ENCODE measurements at regions not wholly inside any gene's neighbourhood (a gene's known extent, or its start where the extent isn't known, plus 50 kb on each side); places are given as distances from the start of the nearest gene placed in this dataset.
A peak's percentile ranks its signal among the peaks of the same experiment; 100 is the strongest.
"Not testable (repeated sequence)": the region's sequence is repeated elsewhere in the genome, so short reads cannot be mapped to it uniquely, and the experiment has no call there.

DNA sequence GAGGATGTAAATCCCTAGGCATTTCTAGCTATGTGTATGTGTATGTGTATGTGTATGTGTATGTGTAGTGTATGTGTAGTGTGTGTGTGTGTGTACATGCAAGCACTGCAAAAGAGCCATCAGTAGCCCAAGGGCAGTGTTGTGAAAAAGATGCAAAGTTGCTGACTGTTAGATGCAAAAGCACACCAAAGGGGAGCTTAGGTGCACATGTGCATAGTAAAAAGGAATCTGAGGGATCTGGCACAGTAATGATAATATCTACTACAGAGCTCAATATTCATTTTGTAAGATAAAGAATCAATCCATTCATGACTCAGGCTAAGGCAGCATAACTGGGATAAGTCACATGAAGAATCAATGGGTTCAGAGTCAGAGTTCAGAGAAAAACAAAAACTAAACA is 80.2 kb downstream of the TMEM47 start:
- DNase-seq (ENCODE audit: low spot score) = no peak

DNA sequence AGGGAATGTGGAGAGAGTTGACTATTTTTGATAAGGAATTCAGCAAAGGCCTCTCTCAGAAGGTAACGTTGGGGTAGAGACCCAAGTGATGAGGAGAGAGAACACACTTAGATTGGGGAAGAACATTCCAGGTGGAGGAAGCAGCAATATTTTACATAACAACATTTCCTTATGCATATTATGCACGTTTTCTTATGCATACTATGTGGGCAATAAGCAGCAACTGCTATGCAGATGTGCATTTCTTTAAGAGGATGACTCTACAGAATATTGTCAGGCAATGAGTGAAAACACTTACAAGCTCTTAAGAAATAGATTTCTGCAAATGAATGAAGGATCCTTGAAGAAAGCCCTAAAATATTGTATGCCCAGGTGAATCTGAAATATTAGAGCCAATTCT is 91.1 kb downstream of the TMEM47 start:
- no peak for DNase-seq (ENCODE audit: low spot score)

DNA sequence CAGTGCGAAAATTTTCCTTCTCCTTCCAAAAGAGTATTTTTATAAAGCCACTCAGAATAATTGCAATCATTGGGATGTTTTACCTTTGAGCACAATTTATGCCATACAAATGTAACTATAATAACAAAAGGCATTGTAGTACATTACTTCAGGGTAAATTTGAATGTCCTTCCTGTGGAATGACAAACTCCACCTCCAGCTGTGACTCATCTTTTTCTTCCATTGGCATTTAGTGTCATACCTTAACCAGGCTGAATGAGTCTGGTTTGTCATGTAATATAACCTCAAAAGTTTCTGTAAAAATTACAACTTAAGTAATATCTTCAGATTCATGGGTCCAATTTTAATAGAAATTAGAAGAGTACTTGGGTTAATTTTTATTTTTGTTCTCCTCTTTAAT is 93.3 kb downstream of the TMEM47 start:
- no peak for DNase-seq (ENCODE audit: low spot score)

DNA sequence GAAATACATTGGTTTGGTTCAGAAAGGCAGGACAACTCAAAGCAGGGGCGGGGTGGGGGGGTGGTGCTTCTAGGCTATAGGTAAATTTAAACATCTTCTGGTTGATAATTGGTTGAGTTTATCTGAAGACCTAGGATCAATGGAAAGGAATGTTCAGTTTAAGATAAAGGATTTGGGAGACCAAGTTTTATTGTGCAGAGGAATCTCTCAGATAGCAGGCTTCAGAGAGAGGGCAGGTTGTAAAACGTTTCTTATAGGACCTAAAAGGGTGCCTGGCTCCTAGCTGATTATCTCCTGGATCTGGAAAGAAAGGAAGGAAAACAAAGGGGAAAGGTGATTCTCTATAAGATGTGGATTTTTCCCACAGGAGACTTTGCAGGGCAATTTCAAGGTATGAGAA is 94.0 kb downstream of the TMEM47 start:
- no peak for DNase-seq (ENCODE audit: low spot score)

DNA sequence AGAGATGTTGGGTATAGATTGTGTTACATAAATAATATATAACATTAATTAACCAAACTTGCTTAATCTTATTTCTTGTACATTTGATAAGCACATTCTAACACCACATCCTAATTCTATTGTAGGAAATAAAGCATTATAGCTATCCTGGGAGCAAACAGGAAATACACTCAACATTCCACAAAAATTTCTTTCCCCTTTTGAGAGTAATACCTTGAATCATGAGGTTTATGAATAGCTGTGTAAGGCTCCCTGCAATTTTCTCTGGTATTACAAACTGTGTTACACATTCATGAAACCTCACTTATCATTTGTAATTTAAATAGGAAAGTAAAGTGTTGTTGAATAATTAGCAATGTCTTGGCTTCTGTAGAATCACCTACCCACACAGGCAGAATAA is 95.1 kb downstream of the TMEM47 start:
- DNase-seq (ENCODE audit: low spot score) = no peak

DNA sequence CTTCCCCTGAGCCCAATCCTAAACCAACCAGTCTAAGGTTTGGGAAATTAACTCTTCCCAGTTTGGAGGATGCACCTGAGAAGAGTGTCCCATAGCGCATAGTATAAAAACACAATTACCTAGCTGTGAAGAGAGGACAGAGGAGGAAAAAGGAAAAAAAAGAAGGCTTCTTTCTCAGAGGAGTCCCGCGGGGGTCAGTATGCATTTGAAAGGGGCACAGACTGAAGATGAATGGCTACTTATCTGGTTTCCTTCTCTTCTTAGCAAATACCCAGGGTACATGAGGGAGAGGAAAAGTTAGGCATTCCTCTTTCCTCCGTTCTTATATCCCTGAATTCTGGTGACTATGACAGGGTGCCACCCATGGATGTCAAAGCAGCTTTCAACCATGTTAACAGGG is 96.9 kb downstream of the TMEM47 start:
- DNase-seq (ENCODE audit: low spot score) = no peak

DNA sequence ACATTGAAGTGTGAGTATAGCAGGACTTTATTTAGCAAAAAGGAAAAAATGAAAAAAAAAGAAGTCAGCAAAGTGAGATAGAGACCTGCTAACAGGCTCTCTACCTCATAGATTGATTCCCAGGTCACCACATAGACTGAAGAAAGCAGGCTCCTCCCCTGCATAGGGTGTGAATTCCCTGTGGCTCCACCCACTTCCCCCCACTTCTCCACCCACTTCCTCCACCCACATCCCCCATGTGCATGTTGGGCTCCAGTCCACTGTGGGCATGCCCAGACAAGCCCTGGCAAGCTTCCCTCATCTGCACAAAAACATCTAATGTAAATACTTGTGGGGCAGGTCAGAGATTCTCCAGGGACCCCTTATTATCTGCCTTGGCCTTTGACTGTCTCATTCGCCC is 97.8 kb downstream of the TMEM47 start:
- no peak for DNase-seq (ENCODE audit: low spot score)

DNA sequence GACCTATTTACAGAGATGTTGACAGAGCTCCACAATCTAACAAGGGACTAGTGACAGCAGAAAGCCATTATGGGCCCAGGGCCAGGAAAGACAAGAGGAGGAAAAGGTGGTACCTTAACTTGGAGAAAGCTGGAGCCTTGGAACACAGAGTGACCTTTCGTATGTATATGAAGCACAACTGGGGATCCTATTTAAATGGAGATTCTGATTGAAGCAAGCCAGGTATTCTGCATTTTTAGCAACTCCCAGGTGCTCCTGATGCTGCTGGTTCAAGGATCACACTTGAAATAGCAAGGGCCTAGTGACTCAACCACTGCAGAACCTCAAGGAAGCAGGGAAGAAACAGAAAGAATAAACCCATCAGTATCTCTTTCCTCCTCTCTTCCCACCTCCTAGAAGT is 99.4 kb downstream of the TMEM47 start:
- DNase-seq (ENCODE audit: low spot score) = no peak

DNA sequence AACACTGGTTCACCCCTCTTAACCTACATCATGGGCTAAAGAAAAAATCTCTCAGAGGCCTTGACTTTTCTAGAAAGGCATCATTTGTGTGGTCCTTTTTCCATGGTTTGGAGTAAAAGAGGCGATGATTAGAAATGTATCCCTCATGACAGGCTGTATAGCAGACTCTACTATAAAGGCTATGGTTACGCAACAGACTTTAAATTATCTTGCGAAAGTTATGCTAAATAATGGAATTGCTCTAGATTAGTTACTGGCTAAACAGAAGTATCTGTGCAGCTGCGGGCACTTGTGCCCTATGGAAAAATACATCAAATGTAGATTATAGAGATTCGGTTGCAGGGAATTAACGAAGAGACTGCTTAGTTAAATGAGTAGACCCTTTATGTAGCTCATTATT is 101.6 kb downstream of the TMEM47 start:
- DNase-seq (ENCODE audit: low spot score) = no peak

DNA sequence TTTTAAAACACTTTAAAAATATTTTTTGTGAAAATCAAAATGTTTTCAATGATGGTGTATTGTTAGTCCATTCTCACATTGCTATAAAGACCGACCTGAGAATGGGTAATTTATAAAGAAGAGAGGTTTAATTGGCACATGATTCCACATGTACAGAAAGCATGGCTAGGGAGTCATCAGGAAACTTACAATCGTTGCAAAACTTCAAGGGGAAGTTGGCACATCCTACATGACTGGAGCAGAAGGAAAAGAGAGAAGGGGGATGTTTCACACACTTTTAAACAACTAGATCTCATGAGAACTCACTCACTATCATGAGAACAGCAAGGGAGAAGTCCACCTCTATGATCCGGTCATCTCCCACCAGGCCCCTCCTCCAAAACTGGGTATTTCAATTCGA is 110.7 kb downstream of the TMEM47 start:
- no peak for DNase-seq (ENCODE audit: low spot score)

DNA sequence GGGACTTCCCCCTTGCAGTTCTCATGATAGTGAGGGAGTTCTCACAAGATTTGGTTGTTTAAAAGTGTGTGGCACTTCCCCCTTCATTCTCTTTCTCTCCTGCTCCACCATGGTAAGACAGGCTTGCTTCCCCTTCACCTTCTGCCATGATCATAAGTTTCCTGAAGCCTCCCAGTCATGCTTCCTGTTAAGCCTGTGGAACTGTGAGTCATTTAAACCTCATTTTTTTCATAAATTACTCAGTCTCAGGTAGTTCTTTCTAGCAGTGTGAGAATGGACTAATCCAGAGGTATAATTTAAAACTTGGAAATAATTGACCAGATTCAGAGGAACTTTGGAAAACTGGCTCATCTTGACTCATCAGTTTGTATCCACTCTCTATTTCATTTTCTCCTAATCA is 129.0 kb downstream of the TMEM47 start:
- no peak for DNase-seq (ENCODE audit: low spot score)

DNA sequence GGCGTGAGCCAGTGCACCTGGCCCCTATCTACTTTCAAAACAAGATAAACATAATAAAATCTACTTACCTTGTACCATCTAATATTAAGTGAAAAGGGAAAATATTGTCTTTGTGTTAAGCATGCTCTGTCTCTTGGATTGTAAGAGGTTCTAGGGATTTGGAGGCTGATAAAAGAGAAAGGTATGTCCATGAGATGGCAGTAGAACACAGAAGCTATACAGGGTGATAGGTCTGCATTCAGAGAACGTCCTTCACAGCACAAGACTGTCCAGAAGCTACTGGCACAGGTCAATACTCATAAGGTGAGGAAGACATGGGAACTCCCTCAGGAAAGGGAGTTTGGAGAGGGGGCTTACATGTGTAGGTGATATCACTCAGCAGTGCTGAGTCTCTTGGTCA is 135.5 kb downstream of the TMEM47 start:
- peak; percentile 2 for DNase-seq (ENCODE audit: low spot score)

DNA sequence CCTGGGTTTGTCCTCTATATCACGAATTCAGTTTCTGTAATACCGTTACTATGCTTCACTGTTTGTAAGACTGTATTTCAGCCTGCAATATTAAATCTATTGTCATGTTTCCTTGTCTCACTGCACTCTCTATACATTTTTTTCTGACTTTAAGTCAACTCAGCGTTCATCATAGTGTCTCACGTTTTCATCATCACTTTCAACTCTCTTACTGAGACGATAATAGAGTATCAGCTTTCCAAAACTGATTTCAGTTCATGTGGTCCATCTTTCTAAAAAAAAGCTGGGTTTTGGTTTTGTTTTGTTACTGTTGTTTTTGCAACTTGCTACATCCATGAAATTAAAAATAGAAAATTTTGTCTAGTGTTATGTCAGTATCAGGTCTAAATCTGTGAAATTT is 147.7 kb downstream of the TMEM47 start:
- no peak for DNase-seq (ENCODE audit: low spot score)

DNA sequence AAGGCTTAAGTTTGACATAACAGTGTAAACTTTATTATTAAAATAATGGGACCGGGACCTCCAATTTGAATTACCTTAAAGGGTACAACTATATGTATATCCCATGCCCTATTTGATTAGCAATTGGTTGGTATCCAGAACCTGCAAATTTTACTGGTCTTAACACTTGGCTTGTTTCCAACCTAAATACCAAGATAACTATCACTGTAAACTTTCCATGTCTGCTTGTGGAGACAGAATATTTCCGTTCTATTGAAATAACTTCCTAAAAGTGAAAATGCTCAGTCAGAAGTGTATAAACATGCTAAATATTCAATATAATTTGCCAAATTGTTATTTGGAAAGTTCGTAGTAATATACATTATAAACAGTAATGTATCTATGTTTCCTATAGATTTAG is 154.0 kb downstream of the TMEM47 start:
- DNase-seq (ENCODE audit: low spot score) = no peak

DNA sequence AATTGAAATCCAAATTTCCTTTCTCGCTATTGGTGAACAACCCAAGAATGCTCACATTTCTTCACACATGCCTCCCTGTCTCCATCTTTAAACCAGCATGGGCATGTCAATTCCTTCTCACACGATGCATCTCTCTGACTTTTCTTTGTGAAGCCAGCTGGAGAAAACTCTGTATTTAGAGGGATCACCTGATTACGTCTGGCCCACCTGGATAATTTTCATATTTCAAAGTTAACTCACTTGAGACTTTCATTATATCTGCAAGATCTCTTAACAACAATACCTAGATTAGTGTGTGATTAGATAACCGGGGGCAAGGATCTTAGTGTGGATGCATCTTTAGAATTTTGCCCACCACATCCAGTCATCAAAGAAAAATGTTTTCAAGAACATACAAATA is 164.0 kb downstream of the TMEM47 start:
- no peak for DNase-seq (ENCODE audit: low spot score)

DNA sequence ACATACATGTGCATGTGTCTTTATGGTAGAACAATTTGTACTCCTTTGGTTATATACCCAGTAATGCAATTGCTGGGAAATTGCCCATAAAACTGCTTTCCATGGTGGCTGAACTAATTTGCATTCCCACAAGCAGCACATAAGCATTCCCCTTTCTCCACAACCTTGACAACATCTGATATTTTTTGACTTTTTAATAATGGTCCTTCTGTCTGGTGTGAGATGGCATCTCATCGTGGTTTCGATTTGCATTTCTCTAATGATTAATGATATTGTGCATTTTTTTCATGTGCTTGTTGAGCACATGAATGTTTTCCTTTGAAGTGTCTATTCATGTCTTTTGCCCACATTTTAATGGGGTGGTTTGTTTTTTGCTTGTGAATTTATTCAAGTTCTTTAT is 166.0 kb downstream of the TMEM47 start:
- no peak for DNase-seq (ENCODE audit: low spot score)

DNA sequence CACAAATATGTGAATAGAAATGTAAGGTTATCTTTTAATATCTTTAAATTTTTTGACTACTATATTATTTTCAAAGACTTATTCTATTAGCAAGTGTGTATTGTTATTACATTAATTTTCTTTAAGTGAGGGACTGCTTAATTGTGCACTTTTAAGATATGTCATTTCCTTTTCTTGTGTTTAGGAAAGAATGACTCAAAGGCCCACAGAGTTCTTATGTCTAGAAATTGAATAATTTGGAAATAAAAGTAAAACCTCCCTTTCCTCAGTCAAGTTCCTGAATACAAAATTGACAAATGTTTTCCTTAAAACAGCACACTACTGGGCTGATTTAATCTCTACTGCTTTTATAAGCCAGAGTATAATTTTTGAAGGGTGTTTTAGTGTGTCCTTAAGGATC is 169.7 kb downstream of the TMEM47 start:
- DNase-seq (ENCODE audit: low spot score) = no peak

DNA sequence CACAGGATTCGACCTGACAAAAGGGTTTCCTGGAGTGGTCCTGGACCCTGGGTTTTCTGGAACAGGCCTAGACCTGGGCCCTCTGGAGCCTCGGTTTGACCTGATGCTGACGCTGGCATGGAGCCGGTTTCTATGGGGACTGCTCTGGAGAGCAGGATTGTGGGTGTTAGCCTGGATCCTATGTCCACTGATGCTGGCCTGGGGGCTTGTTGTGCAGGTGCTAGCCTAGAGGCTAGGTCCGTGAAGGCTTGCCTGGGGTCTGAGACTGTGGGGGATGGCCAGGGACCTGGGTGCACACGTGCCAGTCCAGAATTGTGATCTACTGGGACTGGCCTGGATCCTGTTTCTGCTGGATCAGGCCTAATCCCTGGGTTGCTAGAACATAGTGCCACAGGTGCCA is 173.1 kb downstream of the TMEM47 start:
- DNase-seq (ENCODE audit: low spot score) = no peak

DNA sequence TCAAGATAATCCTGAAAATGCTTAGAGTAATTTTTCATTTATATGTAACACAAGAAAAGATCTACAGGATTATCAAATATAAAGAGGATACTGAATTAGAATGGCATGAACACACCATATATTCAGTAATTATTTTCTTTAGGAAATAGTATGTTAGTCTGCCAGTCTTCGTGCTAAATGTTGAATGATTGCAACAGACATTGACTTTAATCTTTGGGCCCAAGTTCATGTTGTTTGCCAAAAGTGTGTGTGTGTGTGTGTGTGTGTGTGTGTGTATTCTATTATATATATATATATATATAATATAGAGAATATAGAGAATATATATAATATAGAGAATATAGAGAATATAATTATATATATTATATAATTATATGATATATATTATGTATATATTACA is 186.6 kb downstream of the TMEM47 start:
- DNase-seq (ENCODE audit: low spot score) = no peak

DNA sequence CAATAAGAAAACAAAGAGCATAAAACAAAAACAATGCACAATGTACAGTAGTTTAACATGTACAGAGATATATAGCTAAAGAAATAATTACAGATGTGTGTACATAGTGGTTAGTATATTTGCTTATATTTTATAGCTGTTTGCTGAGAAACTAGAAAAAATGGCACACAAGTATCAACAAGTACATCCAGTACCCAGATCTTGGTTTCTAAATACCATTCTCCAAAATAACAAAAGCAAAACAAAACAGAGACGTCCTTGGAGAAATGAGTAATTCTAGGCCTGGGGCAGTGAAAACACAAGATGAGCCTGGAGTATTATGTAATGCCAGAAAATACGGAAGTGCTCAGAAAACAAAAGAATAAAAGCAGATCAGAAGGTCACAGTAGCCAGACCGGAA is 189.6 kb downstream of the TMEM47 start:
- DNase-seq (ENCODE audit: low spot score) = no peak

DNA sequence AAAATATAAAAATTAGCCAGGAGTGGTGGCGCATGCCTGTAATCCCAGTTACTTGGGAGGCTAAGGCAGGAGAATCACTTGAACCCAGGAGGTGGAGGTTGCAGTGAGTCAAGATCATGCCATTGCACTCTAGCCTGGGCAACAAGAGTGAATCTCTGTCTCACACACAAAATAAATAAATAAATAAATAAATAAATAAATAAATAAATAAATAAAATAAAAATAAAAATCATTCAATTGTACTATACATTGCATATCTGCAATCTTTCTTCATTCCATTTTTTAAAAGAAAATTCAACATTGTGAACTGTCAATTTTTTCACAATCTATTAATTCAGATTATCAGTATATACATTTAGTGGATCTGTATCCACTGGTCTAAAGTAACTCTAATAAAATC is 193.9 kb downstream of the TMEM47 start:
- DNase-seq (ENCODE audit: low spot score) = not testable (repeated sequence)

DNA sequence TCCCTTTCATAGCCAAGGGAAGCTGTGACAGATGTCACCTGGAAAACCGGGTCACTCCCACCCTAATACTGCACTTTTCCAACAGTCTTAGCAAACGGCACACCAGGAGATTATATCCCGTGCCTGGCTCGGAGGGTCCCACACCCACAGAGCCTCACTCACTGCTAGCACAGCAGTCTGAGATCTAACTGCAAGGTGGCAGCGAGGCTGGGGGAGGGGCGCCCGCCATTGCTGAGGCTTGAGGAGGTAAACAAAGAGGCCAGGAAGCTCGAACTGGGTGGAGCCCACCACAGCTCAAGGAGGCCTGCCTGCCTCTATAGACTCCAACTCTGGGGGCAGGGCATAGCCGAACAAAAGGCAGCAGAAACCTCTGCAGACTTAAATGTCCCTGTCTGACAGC is 199.2 kb downstream of the TMEM47 start:
- DNase-seq (ENCODE audit: low spot score) = not testable (repeated sequence)

DNA sequence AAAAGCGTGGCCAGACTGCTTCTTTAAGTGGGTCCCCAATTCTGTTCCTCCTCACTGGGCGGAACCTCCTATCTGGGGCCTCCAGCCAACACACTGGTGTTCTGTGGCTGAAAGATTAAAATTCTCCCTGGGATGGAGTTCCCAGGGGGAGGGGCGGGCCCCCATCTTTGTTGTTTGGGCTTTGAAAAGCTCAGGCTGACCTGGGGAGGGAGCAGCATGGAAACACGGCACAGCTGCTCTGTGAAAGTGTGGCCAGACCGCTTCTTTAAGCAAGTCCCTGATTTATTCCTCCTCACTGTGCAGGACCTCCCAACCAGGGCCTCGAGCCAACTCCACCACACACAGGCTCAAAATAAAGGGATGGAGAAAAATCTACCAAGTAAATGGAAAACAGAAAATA is 219.5 kb downstream of the TMEM47 start:
- no peak for DNase-seq (ENCODE audit: low spot score)

DNA sequence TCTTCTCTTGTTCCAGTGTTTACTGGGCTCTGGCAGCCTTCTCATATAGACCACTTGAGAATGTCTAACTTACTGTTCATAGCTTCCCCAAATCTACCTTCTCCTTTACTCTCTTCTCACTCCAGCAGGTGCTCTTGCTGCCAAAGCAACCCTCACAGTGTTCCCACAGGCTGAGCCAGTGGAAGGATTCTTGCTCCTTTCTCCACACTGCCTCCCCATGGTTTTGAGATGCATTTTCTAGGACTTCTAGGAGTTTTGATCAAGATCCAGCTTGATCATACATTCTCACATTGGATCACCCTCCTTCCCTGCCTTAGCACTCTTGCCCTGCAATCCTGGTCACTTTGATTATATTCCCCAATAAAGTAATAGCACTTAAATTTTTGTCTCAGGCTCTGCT is 230.8 kb downstream of the TMEM47 start:
- no peak for DNase-seq (ENCODE audit: low spot score)

DNA sequence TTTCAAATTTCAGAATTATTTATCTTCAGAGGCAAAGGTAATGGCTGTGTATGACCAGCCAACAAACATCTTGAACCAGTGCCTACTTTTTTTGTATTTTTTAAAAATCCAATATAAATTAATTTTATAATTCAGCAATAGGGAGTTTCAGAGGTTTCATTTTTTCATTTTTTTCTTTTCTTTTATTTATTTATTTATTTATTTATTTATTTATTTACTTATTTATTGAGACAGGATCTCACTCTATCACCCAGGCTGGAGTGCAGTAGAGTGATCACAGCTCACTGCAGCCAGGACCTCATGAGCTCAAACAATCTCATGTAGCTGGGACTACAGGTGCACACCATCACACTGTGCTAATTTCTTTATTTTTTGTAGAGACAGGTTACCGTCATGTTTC is 250.5 kb downstream of the TMEM47 start:
- DNase-seq (ENCODE audit: low spot score) = no peak
